ENCODE measurements at regions not wholly inside any gene's neighbourhood (a gene's known extent, or its start where the extent isn't known, plus 50 kb on each side); places are given as distances from the start of the nearest gene placed in this dataset.

GRCh38 chr15:96183867-96184266, 146.6 kb upstream of the NR2F2 start (continued):
- TF ChIP-seq ZNF281 (CRISPR knock-in tag; IDR thresholded peaks at IDR 0.05; ENCODE audit: borderline replicate concordance) (no peak), KAT2B (IDR thresholded peaks at IDR 0.05; ENCODE audit: borderline replicate concordance, low read depth, low read length) (no peak), CCAR2 (optimal IDR thresholded peaks at IDR 0.05; ENCODE audit: low read depth, low read length) (no peak), MYC (CRISPR knock-in tag; IDR thresholded peaks at IDR 0.05; ENCODE audit: borderline replicate concordance) (no peak), ARNT (IDR thresholded peaks at IDR 0.05) (no peak), EHMT2 (IDR thresholded peaks at IDR 0.05; ENCODE audit: borderline replicate concordance, low read depth, low read length) (no peak), NCOA5 (CRISPR knock-in tag; IDR thresholded peaks at IDR 0.05) (no peak), ZBTB38 (CRISPR knock-in tag; IDR thresholded peaks at IDR 0.05) (no peak), HNF4A (CRISPR knock-in tag; IDR thresholded peaks at IDR 0.05) (peak; percentile 44)
- TF ChIP-seq, protein P1, sequence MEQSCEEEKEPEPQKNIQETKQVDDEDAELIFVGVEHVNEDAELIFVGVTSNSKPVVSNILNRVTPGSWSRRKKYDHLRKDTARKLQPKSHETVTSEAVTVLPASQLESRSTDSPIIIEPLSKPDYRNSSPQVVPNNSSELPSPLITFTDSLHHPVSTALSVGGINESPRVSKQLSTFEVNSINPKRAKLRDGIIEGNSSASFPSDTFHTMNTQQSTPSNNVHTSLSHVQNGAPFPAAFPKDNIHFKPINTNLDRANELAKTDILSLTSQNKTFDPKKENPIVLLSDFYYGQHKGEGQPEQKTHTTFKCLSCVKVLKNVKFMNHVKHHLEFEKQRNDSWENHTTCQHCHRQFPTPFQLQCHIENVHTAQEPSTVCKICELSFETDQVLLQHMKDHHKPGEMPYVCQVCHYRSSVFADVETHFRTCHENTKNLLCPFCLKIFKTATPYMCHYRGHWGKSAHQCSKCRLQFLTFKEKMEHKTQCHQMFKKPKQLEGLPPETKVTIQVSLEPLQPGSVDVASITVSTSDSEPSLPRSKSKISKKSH (CRISPR knock-in tag; IDR thresholded peaks at IDR 0.05; ENCODE audit: borderline replicate concordance), result no peak

GRCh38 chr15:96184297-96184696, 146.2 kb upstream of the NR2F2 start:
- intact Hi-C loops (cut with micrococcal nuclease; ENCODE audit: unreplicated experiment) (no loop called here), in situ Hi-C loops (cut with HindIII; ENCODE audit: extremely low pct_ligation_motif_present, low pct_unique_long_range_greater_than_20kb) (no loop called here)
- ATAC-seq (peak; percentile 54), FAIRE-seq (peak; percentile 4), DNase-seq (ENCODE audit: low spot score) (no peak)
- 61% methylated on average over 2 of the region's 2 CpGs for WGBS (ENCODE audit: low lambda C conversion rate)
- Histone ChIP-seq H3K27ac (ENCODE audit: extremely low read length, insufficient read depth, low read length) (peak overlapping the region; percentile 82), H4K20me1 (ENCODE audit: insufficient read depth, low read length) (no peaks in the 10 kb centered on the region), H3K9me3 (ENCODE audit: low read length) (no peaks in the 10 kb centered on the region), H3K4me1 (ENCODE audit: insufficient read depth, low read length) (peaks cover 61% of the 10 kb centered on the region), H3K79me2 (ENCODE audit: insufficient read depth, low read length) (no peaks in the 10 kb centered on the region), H2AFZ (ENCODE audit: low read length) (peak overlapping the region; percentile 69), H3K9ac (ENCODE audit: insufficient read depth, low read depth, low read length) (peak overlapping the region; percentile 6; the same call in 1 of the 2 replicates), H3K4me2 (ENCODE audit: low read depth, low read length) (peak overlapping the region; percentile 68), H3K27me3 (ENCODE audit: control insufficient read depth in 1 of 2, insufficient read depth in 2 of 2, low read length in 2 of 2) (no peaks in the 10 kb centered on the region), H3K36me3 (replicated peaks in 1 of 2; ENCODE audit: control insufficient read depth in 1 of 2, insufficient read depth in 2 of 2, low read length in 2 of 2) (no peaks in the 10 kb centered on the region), H3K4me3 (replicated peaks in 1 of 3; ENCODE audit: insufficient read depth in 1 of 3, low read depth in 2 of 3, low read length in 3 of 3) (peak overlapping the region in 2 of 3 experiments; percentile 26 to 39; a peak in 2 of 6 replicates)
- CTCF ChIA-PET (ENCODE audit: low intra/inter-chr PET ratio, low total read pairs), result no interaction called here
- BruUV-seq (replicated peaks), result no TSS peak
- POLR2A ChIA-PET, result interaction anchor here (0.7 to 2.7 kb wide), 9 partner anchors 13 to 146 kb away, joined by 3 to 21 read pairs (median 4); partner anchors contain the start of gene NR2F2
- TF ChIP-seq NCOA2 (CRISPR knock-in tag; IDR thresholded peaks at IDR 0.05) (no peak), ZNF629 (CRISPR knock-in tag; conservative IDR thresholded peaks at IDR 0.05) (peak; percentile 61; the same call in 1 of the 2 replicates), CHD4 (IDR thresholded peaks at IDR 0.05; ENCODE audit: borderline replicate concordance, low read length) (0 out of 2 replicates have a peak, but pooled peaks have one; percentile 3)
- TF ChIP-seq, protein P2, sequence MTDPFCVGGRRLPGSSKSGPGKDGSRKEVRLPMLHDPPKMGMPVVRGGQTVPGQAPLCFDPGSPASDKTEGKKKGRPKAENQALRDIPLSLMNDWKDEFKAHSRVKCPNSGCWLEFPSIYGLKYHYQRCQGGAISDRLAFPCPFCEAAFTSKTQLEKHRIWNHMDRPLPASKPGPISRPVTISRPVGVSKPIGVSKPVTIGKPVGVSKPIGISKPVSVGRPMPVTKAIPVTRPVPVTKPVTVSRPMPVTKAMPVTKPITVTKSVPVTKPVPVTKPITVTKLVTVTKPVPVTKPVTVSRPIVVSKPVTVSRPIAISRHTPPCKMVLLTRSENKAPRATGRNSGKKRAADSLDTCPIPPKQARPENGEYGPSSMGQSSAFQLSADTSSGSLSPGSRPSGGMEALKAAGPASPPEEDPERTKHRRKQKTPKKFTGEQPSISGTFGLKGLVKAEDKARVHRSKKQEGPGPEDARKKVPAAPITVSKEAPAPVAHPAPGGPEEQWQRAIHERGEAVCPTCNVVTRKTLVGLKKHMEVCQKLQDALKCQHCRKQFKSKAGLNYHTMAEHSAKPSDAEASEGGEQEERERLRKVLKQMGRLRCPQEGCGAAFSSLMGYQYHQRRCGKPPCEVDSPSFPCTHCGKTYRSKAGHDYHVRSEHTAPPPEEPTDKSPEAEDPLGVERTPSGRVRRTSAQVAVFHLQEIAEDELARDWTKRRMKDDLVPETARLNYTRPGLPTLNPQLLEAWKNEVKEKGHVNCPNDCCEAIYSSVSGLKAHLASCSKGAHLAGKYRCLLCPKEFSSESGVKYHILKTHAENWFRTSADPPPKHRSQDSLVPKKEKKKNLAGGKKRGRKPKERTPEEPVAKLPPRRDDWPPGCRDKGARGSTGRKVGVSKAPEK (CRISPR knock-in tag; IDR thresholded peaks at IDR 0.05; ENCODE audit: borderline replicate concordance), result no peak
- TF ChIP-seq, protein P3, sequence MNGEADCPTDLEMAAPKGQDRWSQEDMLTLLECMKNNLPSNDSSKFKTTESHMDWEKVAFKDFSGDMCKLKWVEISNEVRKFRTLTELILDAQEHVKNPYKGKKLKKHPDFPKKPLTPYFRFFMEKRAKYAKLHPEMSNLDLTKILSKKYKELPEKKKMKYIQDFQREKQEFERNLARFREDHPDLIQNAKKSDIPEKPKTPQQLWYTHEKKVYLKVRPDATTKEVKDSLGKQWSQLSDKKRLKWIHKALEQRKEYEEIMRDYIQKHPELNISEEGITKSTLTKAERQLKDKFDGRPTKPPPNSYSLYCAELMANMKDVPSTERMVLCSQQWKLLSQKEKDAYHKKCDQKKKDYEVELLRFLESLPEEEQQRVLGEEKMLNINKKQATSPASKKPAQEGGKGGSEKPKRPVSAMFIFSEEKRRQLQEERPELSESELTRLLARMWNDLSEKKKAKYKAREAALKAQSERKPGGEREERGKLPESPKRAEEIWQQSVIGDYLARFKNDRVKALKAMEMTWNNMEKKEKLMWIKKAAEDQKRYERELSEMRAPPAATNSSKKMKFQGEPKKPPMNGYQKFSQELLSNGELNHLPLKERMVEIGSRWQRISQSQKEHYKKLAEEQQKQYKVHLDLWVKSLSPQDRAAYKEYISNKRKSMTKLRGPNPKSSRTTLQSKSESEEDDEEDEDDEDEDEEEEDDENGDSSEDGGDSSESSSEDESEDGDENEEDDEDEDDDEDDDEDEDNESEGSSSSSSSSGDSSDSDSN (CRISPR knock-in tag; IDR thresholded peaks at IDR 0.05), result no peak
